AG10803 (cell line): ENCODE measurements at regions not wholly inside any gene's neighbourhood (a gene's known extent, or its start where the extent isn't known, plus 50 kb on each side); places are given as distances from the start of the nearest gene placed in this dataset.
A peak's percentile ranks its signal among the peaks of the same experiment; 100 is the strongest.

Experiments
- DNase-seq: peaks from one replicate; pipeline ENCODE4 v3.0.0; 2010; ENCODE audit warnings: low read depth
- H3K4me3 ChIP-seq: 2 replicates; pipeline ENCODE4 v1.5.1; 2011; ENCODE audit warnings: mild to moderate bottlenecking, low read length, control low read depth
- CTCF ChIP-seq: conservative IDR thresholded peaks from 2 replicates; pipeline ENCODE4 v1.5.1; 2011; ENCODE audit warnings: mild to moderate bottlenecking, low read length, control low read depth, inconsistent platforms

DNA sequence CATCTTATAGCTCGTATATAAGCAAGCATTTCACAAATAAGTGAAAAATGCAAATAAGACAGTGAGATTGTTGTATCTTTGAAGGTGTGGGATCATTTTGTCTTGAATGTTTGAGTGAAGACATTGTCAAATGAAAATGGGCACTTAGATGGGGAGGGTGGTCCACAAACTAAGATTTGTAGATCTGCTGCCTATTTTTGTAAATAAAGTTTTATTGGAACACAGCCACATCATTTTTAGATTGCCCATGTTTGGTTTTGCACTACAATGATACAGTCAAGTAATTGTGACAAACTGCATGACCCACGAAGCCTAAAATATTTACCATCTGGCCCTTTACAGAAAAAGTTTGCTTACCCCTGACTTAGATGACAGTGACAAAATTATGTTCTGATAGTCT, 156.7 kb downstream of the PAH start:
- no peak for DNase-seq
- no peak overlapping the region for H3K4me3 ChIP-seq
- no peak for TF ChIP-seq CTCF

- no peak for DNase-seq
- H3K4me3 ChIP-seq: no peak overlapping the region
- TF ChIP-seq CTCF: no peak
These were observed 157.6 kb downstream of the PAH start for GRCh38 chr12:102759466-102759865.

DNA sequence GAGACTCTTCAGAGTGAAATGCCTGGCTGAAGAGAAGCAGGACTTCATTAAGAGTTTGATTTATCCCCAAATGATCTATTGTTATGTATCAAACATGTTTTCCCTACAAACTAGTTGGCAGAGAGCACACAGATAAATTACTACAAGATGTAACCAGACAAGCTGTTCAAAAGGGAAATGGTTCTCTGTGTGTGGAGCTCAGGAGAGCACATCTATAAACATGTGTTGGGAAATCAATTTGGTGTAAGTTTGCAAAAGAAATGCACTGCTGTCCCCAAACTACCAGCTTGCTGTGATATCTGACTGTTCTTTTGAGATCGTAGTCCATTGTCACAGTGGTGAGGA, 159.2 kb downstream of the PAH start:
- no peak overlapping the region for H3K4me3 ChIP-seq
- DNase-seq: peak; percentile 51
- TF ChIP-seq CTCF: no peak

- H3K4me3 ChIP-seq: no peak overlapping the region
- DNase-seq: peak; percentile 9
- TF ChIP-seq CTCF: no peak
These were observed 159.7 kb downstream of the PAH start for GRCh38 chr12:102757154-102757881.

DNA sequence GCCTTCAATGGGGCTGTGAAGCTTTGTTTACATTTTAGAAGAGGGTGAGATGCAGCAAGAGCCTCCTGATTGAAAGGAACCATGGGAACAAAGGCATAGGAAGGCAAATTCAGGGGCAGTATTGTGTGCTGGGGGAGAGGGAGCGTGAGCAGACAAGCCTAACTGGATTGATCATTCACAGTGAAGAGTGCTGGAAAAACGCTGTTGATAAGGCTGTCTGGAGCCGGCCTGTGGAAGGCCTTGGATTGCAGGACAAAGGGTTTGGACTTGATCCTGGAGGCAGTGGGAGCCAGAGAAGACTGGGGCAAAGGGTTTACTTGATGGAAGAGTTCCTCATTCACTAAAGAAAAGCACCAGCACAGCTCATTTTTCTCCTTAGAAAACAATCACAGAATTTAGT, 160.5 kb downstream of the PAH start:
- no peak overlapping the region for H3K4me3 ChIP-seq
- no peak for TF ChIP-seq CTCF
- no peak for DNase-seq

DNA sequence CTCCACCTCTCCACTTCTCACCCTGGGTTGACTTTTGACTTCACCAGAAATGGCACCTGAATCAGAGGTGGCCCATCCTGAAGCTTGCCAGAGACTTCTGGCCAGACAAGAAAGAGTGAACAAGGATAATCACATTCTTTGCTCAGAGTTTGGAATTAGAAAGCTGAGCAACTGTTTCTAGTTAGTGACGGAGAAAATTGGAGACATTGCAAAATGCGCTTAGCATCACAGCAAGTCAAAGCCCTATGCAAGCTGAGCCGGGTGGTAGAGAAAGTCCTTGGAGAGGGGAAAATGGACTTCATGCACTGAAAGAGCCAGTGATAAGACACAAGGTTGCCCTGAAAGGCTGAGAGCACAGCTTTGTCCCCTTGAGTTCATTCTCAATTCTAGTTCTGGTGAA, 161.8 kb downstream of the PAH start:
- H3K4me3 ChIP-seq: no peak overlapping the region
- no peak for TF ChIP-seq CTCF
- DNase-seq: peak; percentile 29

GRCh38 chr12:102753802-102754201, 163.2 kb downstream of the PAH start:
- no peak for TF ChIP-seq CTCF
- DNase-seq: peak; percentile 9
- H3K4me3 ChIP-seq: no peak overlapping the region
